ENCODE measurements at regions not wholly inside any gene's neighbourhood (a gene's known extent, or its start where the extent isn't known, plus 50 kb on each side); places are given as distances from the start of the nearest gene placed in this dataset.

GRCh38 chr5:82984786-82985735 is 92.1 kb downstream of the TMEM167A start:
- DNase-seq (ENCODE audit: low spot score) (peak; percentile 14), ATAC-seq (peak; percentile 76), FAIRE-seq (no peak)
- H3K4me1 ChIP-seq (ENCODE audit: insufficient read depth, low read length): peaks cover 32% of the 10 kb centered on the region
- 6% methylated on average over 10 of the region's 10 CpGs for WGBS (ENCODE audit: low lambda C conversion rate)
- BruUV-seq (replicated peaks): no TSS peak
- in situ Hi-C loops (cut with HindIII; ENCODE audit: extremely low pct_ligation_motif_present, low pct_unique_long_range_greater_than_20kb) (no loop called here), intact Hi-C loops (cut with micrococcal nuclease; ENCODE audit: unreplicated experiment) (no loop called here)
- H3K9ac ChIP-seq (ENCODE audit: insufficient read depth, low read depth, low read length): 0 out of 2 replicates have a peak overlapping the region, but pooled peaks have one; percentile 42
- H4K20me1 ChIP-seq (ENCODE audit: insufficient read depth, low read length): no peaks in the 10 kb centered on the region
- no peaks in the 10 kb centered on the region for H3K36me3 ChIP-seq (replicated peaks in 1 of 2; ENCODE audit: control insufficient read depth in 1 of 2, insufficient read depth in 2 of 2, low read length in 2 of 2)
- peak overlapping the region; percentile 17 to 49 (median 29); a peak in 3 of 6 replicates for H3K4me3 ChIP-seq (replicated peaks in 1 of 3; ENCODE audit: insufficient read depth in 1 of 3, low read depth in 2 of 3, low read length in 3 of 3)
- no peak overlapping the region for H2AFZ ChIP-seq (ENCODE audit: low read length)
- H3K79me2 ChIP-seq (ENCODE audit: insufficient read depth, low read length): no peaks in the 10 kb centered on the region
- ChIA-PET CTCF (ENCODE audit: low intra/inter-chr PET ratio, low total read pairs) (no interaction called here), POLR2A (interaction anchor here (2.3 kb wide), 1 partner anchor 8 kb away, joined by 7 read pairs; no protein-coding TSS in a partner anchor)
- peak overlapping the region; percentile 12 for H3K27ac ChIP-seq (ENCODE audit: extremely low read length, insufficient read depth, low read length)
- no peaks in the 10 kb centered on the region for H3K9me3 ChIP-seq (ENCODE audit: low read length)
- no peaks in the 10 kb centered on the region for H3K27me3 ChIP-seq (ENCODE audit: control insufficient read depth in 1 of 2, insufficient read depth in 2 of 2, low read length in 2 of 2)
- H3K4me2 ChIP-seq (ENCODE audit: low read depth, low read length): peak overlapping the region; percentile 70
- TF ChIP-seq ATAD3A (CRISPR knock-in tag; IDR thresholded peaks at IDR 0.05): no peak
- TF ChIP-seq ESRRA (CRISPR knock-in tag; IDR thresholded peaks at IDR 0.05; ENCODE audit: low read depth): no peak
- TF ChIP-seq MYNN (CRISPR knock-in tag; IDR thresholded peaks at IDR 0.05; ENCODE audit: low read depth): no peak
- TF ChIP-seq TCF12 (IDR thresholded peaks at IDR 0.05): no peak
- no peak for TF ChIP-seq TCF12 (CRISPR knock-in tag; IDR thresholded peaks at IDR 0.05)
- peak; percentile 47; the same call in 1 of the 2 replicates for TF ChIP-seq ARID5B (CRISPR knock-in tag; IDR thresholded peaks at IDR 0.05)
- no peak for TF ChIP-seq PCBP2 (optimal IDR thresholded peaks at IDR 0.05; ENCODE audit: low read depth, low read length, poor library complexity, severe bottlenecking)
- TF ChIP-seq RXRB (CRISPR knock-in tag; IDR thresholded peaks at IDR 0.05; ENCODE audit: borderline replicate concordance): no peak
- TF ChIP-seq ZKSCAN1 (IDR thresholded peaks at IDR 0.05; ENCODE audit: low read length): no peak
- TF ChIP-seq REL (CRISPR knock-in tag; conservative IDR thresholded peaks at IDR 0.05): no peak
- no peak for TF ChIP-seq ZNF597 (CRISPR knock-in tag; IDR thresholded peaks at IDR 0.05)
- TF ChIP-seq KLF13 (CRISPR knock-in tag; IDR thresholded peaks at IDR 0.05): no peak
- no peak for TF ChIP-seq ZNF503 (CRISPR knock-in tag; IDR thresholded peaks at IDR 0.05)
- TF ChIP-seq NFRKB (IDR thresholded peaks at IDR 0.05): no peak
- TF ChIP-seq SRSF4 (IDR thresholded peaks at IDR 0.05; ENCODE audit: low read depth, low read length, poor library complexity, severe bottlenecking): no peak
- no peak for TF ChIP-seq NFATC3 (CRISPR knock-in tag; IDR thresholded peaks at IDR 0.05)
- TF ChIP-seq ZNF839 (CRISPR knock-in tag; IDR thresholded peaks at IDR 0.05; ENCODE audit: borderline replicate concordance): no peak
- no peak for TF ChIP-seq KMT2B (CRISPR knock-in tag; IDR thresholded peaks at IDR 0.05)

Data from HepG2 (cell line).